NCI-H2196 (cell line): ENCODE measurements at regions not wholly inside any gene's neighbourhood (a gene's known extent, or its start where the extent isn't known, plus 50 kb on each side); places are given as distances from the start of the nearest gene placed in this dataset.

Experiments used
- DNase-seq: peaks from one replicate; lab custom pipeline; 2025; ENCODE audit not compliant: unreplicated experiment; lab: John Stamatoyannopoulos, UW

DNA sequence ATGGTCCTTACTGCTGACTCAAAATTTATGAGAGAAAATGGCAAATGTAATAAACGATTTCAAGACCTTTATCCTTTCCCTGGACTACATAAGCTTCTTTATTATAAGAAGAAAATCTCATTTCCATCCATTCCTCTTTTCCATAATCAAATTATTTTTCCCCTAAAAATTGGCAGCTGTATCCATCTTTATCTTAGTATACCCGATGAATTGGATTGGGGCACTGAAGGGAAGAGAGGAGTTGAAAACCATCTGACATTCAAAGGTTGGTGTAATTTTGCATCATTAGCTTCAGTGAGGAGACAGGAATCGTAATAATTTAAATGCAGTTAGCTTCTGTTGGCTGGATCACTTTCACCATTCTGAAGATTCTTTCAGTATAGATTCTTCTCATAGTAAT, 574.1 kb downstream of the XIRP2 start:
- no peak for DNase-seq

DNA sequence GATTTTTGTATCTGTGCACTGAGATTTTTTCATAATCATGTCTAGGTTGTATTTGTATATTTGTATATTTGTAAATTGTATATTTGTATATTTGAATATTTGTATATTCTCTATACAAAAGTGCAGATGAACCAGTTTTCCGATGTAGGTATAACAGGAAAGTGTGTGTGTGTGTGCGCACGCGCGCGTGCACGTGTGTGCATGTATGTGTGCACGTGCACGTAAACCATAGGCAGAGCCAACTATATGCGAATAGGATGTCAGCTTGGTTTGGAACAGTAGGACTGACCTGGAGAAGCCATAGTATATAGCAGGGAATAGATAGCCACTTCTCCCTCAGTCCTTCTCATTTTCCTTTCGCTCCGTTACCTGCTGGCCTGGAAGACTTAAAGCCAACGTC, 565.8 kb downstream of the XIRP2 start:
- DNase-seq: no peak

DNA sequence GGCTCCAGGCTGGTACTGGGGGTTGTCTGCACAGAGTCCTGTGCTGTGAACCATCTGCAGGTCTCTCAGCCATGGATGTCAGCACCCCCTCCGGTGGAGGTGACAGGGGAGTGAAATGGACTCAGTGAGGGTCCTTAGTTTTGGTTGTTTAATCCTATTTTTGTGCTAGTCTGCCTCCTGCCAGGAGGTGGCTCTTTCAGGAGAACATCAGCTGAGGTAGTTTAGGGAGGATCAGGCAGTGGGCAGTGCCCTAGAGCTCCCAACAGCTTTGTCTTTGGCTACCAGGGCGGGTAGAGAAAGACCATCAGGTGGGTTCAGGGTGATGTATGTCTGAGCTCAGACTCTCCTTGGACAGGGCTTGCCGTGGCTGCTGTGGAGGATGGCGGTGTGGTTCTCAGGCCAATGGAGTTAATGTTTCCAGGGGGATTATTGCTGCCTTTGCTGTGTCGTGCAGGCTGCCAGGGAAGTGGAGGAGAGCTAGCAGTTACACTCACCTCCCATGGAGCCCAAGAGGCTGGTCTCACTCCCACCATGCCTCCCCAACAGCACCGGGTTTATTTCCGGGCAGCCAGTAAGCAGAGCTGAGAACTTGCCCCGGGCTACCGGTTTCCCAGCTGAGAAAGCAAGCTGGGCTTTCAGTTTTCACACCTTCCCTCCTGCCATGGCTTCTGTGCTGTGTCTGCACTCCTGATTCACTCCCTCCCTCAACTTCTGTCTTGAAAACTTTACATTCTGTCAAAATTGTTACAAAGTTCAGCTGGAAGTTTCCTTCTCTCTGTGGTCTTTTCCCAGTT, 563.4 kb downstream of the XIRP2 start:
- DNase-seq: no peak

DNA sequence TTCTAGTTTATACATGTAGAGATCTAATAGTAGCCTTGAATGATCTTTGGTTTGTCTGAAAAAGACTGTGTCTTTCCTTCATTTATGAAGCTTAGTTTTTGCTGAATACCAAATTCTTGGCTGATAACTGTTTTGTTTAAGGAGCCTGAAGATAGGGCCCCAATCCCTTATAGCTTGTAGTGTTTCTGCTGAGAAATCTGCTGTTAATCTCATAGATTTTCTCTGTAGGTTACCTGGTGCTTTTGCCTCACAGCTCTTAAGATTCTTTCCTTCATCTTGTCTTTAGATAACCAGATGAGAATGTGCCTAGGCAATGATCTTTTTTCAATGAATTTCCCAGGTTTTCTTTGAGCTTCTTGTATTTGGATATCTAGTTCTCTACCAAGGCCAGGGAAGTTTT, 562.1 kb downstream of the XIRP2 start:
- DNase-seq: no peak

DNA sequence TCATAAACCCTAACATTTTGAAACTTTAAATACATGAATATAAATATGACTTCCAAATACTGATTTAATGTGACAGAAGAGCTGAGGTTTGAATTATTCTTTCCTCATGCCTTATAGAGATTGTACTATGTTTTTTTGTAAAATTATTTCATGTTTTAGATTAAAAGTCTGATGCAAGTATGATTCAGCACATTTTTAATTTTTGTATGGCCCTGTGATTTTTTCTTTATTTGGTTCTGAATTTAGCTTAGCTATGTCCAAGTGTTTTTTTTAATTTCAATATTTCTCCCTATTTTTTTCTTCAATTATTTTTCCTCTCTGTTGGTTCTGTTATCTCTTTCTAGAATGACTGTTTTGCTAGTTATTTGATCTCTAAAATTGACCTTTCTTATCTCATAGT, 552.1 kb downstream of the XIRP2 start:
- no peak for DNase-seq

DNA sequence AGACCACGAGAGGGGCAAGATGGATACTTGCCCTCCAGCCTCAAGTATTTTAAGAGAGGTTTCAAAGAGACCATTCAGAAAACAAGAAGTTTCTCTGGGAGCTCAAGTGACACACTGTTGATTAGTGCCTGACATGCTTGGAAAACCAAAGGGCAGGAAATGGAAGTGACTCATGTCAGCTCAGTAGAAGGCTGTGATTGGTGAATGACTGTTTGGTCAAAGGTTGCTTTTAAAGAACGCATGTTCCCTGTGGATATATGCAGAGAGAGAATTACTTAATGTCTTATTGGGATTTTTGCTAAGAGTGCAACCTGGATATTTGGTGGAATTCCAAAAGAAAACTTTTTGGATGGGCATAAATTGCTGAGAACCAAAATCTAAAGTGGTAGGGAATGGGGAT, 549.9 kb downstream of the XIRP2 start:
- DNase-seq: no peak

DNA sequence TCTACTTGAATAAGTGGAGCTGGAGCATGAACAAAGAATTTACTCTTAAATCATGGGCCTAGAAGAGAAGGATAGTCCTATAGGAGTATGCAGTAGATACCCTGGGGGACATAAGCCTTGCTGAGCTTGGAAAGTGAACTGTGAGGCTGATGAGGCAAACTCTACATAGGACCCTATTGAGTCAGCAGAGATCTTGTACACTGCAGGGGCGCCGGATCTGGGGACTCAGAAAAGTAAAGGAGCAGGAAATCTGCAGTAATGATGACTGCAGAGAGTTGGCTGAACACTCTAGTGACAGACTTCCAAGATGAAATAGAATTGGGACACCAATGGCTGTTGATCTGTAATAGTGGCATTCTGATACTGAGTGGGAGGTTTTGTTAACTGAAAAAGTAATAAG, 543.7 kb downstream of the XIRP2 start:
- no peak for DNase-seq

DNA sequence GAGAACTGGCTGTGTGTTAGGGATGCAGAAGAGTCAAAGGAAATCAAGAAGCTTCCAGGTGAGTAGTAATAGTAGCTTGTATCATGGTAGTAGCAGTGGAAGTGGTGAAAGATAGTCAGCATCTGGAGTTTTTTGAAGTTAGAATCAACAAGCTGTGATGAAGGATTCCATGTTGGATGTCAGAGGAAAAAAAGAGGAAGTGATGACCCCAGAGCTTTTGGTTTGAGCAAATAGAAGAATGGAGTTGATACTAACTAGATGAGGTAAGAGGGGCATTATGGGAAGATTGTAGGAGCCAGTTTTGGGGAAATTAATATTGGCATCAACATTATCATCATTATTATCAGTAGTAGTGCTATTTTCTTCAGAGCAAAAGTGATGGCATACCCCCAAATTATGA, 542.2 kb downstream of the XIRP2 start:
- no peak for DNase-seq

DNA sequence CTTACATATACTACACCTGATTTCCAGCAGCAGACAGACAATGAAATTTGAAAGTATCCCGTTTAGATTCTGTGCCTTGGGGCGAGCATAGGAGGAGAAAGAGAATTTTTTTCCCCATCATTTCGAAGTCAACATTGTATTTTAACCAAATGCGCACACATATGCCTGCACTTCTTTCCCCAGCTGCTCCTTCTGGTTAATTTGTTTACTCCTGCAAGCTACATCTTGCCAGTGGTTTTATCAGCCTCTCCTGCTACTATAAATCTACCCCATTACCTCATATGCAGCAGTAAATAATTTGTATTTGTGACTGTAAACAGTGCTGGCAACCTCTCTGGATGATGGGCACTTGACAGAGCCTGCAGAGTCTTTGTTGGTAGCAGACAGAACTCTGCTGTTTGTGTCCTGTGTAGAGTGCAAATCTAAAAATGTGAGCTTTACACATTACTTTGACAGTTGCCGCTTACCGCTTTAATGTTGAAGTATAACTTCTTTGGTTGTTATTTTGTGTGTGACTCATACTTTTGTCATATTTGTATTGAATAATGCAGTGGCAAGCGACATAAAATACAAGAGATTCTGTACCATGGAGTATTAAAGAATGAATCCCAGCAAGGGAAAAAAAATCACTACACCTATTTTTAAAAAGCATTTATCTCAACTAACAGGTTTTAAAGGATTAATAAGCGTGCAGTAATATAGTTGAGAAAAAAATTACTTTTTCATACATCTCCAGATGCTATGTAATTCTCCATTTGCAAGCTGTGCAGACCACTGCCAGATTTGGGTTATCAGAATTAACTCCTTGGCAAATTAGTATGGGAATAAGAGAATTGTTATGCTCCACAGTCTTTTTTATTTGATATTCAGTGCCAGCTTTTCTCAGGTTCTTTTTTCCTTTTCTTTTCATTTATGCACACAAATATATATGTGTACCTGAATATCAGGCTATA, 536.8 kb downstream of the XIRP2 start:
- no peak for DNase-seq

DNA sequence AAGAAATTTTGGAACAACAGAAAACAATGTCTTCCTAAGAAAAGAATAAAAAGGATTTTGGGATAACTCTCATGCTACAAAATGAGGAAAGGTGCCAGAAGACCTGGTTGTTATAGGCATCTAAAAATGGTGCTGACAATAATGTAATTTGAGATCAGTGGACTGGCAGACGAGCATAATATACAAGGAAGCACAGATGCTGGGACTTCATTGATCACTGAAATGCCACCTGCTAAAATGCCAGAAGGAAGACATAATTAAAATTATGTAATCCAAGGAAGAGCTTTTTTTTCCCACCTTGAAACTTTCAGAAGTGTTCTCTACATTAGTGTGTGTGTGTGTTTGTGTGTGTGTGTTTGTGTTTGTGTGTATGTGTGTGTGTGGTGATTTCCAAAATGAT, 535.9 kb downstream of the XIRP2 start:
- DNase-seq: no peak

DNA sequence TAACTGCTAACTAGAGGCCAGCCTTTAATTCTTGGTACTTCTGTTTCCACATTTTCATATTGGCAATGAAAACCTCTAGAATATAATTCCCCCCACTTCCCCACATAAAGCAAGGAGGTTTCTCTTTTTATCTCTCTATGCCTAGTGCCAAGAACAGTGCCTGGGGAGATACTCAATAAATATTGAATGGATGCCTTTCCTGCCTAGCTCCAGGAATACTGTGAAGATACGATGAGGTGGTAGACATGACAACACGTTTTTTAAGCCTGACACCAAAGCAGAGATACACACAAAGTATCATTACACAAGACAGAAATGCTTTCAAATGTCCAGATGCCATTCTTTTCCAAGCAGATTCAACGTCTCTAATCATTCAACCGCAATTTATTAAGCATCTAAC, 535.5 kb downstream of the XIRP2 start:
- no peak for DNase-seq

DNA sequence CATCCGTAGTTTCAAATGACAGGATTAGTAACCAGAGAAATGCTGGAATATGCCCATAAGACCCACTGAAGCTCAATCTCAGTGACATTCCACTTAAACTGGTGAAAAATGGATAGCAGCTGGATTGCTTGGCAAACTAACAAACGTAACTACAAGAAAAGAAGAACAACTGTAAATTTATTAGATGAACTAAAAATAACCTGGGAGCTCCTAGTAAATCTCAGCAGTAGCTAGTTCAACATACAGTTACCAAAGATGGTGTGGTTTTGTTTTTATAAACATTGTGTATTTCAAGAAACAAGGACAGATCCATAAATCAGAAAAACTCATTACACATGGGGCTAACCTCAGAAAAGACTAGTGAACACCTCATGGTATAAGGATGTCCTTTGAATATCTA, 531.9 kb downstream of the XIRP2 start:
- no peak for DNase-seq

DNA sequence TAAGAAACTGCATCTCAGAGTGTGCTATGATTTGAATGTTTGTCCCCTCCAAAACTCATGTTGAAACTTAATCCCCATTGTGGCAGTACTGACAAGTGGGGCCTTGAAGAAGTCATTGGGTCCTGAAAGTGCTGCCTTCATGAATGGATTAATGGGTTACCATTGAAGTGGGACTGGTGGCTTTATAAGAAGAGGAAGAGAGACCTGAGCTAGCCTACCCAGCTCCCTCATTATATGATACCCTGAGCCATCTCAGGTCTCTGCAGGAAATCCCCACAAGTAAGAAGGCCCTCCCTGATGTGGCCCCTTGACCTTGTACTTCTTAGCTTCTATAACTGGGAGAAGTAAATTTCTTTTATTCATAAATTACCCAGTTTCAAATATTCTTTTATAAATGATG, 526.8 kb downstream of the XIRP2 start:
- DNase-seq: no peak

DNA sequence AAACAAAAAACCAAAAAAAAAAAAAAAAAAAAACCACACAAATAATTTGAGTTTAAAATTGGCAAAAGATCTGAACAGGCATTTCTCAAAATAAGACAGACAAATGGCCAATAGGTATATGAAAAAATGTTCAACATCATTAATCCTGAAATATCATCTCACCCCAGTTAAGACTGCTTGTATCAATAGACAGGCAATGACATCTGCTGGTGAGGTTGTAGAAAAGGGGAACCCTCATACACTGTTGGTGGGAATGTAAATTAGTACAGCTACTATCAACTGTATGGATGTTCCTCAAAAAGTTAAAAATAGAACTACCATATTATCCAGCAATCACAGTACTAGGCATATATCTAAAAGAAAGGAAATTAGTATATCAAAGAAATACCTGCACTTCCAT, 523.1 kb downstream of the XIRP2 start:
- no peak for DNase-seq

DNA sequence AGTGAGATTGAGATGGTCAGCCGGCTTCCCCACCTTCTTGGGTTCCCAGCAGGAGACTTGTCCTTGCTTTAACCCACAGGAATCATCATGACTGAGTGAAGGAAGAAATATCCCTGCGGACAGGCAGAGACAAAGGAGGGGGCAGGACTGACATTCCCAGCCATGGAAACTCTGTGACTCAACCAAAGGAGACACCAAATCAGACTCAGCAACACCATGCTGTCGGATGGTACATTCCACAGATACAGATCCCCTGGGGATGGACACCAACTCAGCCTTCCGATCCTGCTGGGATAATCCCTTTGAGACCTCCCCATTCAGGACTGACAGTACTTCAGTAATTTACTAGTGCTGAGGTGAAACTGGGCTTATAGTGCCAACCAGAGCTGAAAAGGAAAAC, 518.3 kb downstream of the XIRP2 start:
- DNase-seq: no peak

DNA sequence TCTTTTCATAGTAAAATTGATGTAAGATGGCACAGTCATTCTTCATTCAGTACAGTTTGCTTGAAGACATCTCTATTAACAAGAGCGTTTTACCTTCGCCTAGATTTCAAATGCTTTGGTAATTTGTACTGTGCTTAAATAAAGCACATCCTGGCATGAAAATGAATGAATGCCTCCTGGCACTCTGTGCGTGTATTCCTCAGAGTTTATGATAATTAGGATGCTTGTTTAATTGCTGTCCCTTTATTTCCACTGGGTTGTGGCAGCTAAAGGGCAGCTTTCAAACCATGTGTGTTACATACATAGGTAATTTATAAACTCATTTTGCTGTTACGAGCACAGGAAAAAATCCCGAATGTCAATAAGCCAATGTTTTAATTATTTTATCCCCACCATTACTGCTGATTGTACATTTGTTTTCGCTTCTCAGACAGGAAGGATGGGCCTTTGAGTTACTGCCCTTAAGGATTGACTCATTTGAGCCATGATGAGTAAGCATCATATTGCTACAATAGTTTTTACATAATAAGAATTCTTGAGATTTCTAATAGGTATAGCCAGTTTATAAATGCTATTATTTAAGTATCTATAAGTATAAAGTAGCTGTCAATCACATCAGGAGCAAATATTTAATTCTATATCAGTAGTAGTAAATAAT, 516.5 kb downstream of the XIRP2 start:
- DNase-seq: no peak

DNA sequence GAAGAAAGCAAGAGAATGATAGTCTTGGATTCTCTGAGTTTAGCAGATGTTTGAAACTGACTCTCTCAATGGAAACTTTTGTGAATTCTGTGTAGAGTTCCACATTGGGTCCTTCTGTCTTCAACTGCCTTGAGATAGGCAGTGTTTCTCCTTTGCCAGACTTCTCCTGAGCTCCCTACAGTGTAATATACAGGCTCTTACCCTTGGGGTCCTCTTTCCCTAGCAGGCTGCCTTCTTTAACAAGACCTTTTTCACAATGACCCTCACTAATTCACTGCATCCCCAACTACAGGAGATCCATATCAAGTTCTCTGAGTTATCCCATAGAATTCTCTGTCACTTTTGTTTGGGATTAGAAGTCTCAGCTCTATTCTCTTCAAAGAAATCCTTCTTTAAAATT, 513.0 kb downstream of the XIRP2 start:
- no peak for DNase-seq

DNA sequence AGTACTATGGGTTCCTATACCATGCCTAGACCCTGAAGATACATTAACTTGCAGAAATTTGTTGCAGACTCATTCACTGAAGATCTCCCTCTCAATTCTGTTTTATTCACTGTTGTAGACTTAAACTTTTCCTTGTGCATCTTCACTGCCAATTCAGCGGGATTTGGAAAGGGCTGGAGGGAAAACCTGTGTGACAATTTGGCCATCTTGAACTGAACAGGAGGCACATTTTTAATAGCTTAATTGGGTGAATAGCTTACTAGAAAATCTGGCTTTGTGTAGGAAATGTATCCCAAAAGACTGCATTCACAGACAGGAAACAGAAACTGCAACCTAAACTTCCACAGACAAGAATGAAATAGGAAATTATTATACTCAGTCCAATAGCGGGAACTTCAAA, 512.3 kb downstream of the XIRP2 start:
- DNase-seq: no peak

DNA sequence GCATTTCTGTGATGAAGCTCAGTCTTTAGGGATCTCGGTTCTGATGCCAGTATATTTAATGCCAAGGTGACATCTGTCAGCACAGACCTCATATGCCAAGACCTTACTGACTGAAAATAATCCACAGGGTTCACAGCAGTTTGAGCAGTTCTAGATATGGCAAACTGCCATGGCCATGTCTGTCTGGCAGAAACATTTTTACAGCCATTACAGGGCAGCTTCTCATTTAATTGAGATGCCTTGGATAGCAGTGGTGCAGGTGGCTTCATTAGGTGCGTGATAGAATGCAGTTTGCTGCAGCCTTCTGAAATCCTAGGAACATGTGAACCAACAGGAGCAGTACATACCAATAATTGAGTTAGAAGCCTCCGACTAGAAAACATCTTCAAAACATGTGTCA, 510.6 kb downstream of the XIRP2 start:
- no peak for DNase-seq

DNA sequence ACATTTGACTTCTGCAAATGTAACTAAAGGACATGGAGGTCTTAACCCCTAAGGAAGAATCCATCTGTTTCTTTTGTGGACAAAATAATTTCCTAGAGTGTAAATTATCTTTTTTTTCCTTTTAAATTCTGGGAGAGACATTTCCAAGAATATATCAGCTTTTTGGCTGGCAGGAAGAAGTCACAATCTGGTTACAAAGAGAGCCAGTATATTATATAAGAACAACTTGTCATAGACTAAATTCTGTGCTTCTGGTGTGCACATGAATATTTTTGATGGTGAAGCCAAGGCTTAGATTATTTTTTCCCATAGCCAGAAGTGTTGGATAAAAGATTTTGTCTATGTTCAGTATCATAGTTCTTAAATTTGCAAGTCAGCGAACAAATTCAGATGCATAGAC, 500.6 kb downstream of the XIRP2 start:
- DNase-seq: no peak

DNA sequence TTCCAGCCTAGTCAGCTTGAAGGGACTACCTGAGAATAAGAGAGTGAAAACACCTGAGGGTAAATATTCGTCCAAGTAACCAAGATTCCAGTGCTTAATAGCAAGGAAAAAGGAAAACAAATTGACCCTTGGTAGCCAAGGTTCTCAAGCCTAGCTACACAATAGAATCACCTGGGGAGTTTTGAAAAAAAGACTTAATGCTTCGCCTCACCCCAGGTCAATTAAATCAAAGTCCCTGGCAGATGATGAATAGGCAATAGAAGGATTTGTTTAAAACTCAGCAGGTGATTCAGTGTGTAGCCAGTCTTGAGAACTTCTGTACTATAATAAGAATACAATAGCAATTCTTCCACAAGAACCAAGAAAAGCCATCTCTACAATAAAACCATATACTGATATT, 500.2 kb downstream of the XIRP2 start:
- DNase-seq: no peak

DNA sequence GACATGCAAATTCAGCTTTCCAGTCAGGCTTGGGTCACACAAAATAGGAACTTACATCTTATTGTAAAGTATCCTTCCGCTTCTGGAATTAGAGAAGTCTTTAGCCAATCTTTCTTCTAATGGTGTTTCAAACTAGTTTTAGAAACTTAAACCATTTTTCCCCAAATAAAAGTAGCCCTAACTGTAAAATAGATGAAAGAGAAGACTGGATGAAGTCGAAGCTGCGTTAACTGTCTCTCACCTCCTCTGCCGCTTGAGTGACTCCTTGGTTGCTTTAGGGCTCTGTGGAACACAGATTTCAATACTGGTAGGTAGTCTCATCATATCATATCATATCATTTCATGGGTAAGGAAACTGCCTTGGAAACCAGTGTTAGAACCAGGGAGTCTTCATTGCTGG, 498.4 kb downstream of the XIRP2 start:
- no peak for DNase-seq
